Effector memory CD4-positive, alpha-beta T cell (primary cell): ENCODE measurements at regions not wholly inside any gene's neighbourhood (a gene's known extent, or its start where the extent isn't known, plus 50 kb on each side); places are given as distances from the start of the nearest gene placed in this dataset.

Source experiments
- DNase-seq, 3 donors: peaks; one replicate each; pipeline ENCODE4 v3.0.0-alpha.2; 2020
- H3K27ac ChIP-seq: 2 replicates; pipeline ENCODE4 v1.7.0; 2013; ENCODE audit warnings: mild to moderate bottlenecking, low read length, moderate library complexity; ENCODE audit not compliant: insufficient read depth, poor library complexity, severe bottlenecking
- H3K27me3 ChIP-seq: replicated peaks from 2 replicates; pipeline ENCODE4 v1.7.0; 2013; ENCODE audit warnings: mild to moderate bottlenecking, low read length; ENCODE audit not compliant: insufficient read depth, control insufficient read depth, poor library complexity, severe bottlenecking
- H3K36me3 ChIP-seq: 2 replicates; pipeline ENCODE4 v1.7.0; 2013; ENCODE audit warnings: mild to moderate bottlenecking, low read length, moderate library complexity; ENCODE audit not compliant: control insufficient read depth, insufficient read depth
- H3K4me1 ChIP-seq: 2 replicates; pipeline ENCODE4 v1.7.0; 2013; ENCODE audit warnings: low read length, mild to moderate bottlenecking; ENCODE audit not compliant: control insufficient read depth, insufficient read depth, poor library complexity, severe bottlenecking
- H3K4me3 ChIP-seq: 2 replicates; pipeline ENCODE4 v1.7.0; 2013; ENCODE audit warnings: low read length, low read depth, mild to moderate bottlenecking; ENCODE audit not compliant: insufficient read depth, poor library complexity, severe bottlenecking
- H3K9me3 ChIP-seq: 2 replicates; pipeline ENCODE4 v1.7.0; 2013; ENCODE audit warnings: mild to moderate bottlenecking, low read length, moderate library complexity; ENCODE audit not compliant: control insufficient read depth

DNA sequence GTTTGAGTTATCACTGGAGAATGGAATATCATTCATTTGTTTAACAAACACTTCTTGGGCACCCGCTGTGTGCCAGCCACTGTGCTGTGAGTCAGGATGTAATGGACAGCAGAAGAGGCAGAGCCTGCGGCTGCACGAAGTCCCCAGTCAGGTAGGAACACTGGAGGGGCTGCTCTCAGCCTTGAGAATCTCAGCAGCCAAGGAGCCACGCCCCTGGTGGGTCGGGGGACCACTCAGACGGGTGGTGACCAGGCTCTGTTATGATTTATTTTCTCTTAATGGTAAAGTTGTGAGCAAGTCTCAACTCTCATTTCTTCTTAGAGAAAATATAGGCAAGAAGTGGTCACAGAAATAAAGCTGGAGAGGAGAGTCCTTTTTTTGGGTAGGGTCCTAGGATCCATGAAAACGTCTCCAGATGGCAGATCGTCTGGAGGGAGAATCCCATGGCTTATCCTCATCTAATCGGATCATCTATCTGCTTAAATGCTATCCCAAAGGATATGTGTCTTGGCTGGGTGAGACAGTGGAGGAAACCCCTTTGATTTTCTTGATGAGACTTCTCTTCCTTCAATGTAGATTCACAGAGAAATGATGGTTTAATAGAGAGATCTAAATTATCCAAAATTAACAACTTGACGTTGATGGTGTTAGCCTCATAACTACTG, 129.1 kb upstream of the LGALSL start:
- no peaks in the 10 kb centered on the region for H3K36me3 ChIP-seq
- no peaks in the 10 kb centered on the region for H3K27me3 ChIP-seq
- no peak overlapping the region for H3K27ac ChIP-seq
- H3K4me3 ChIP-seq = no peak overlapping the region
- no peak for DNase-seq
- H3K4me1 ChIP-seq = peaks cover 23% of the 10 kb centered on the region
- H3K9me3 ChIP-seq = no peaks in the 10 kb centered on the region

DNA sequence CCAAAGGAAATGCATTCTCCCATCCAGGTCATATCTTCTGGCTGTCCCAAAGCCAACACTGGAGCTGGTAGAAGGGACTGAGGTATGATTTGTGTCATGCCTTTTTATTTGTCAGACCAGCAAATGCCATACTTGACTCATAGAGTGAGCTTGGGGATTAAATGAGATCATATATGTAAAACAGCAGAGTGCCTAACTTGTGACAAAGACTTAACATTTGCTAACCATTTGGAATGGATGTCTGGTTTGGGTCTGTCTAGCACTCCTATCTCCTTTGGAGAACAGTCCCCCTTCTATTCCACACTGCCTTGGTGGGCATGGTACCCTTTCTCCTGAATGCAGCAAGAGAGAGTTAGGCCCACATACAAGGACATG, 128.5 kb upstream of the LGALSL start:
- H3K4me3 ChIP-seq = no peak overlapping the region
- peak overlapping the region; percentile 26 for H3K27ac ChIP-seq
- no peaks in the 10 kb centered on the region for H3K9me3 ChIP-seq
- DNase-seq = no peak
- no peaks in the 10 kb centered on the region for H3K36me3 ChIP-seq
- H3K27me3 ChIP-seq = no peaks in the 10 kb centered on the region
- peaks cover 23% of the 10 kb centered on the region for H3K4me1 ChIP-seq

DNA sequence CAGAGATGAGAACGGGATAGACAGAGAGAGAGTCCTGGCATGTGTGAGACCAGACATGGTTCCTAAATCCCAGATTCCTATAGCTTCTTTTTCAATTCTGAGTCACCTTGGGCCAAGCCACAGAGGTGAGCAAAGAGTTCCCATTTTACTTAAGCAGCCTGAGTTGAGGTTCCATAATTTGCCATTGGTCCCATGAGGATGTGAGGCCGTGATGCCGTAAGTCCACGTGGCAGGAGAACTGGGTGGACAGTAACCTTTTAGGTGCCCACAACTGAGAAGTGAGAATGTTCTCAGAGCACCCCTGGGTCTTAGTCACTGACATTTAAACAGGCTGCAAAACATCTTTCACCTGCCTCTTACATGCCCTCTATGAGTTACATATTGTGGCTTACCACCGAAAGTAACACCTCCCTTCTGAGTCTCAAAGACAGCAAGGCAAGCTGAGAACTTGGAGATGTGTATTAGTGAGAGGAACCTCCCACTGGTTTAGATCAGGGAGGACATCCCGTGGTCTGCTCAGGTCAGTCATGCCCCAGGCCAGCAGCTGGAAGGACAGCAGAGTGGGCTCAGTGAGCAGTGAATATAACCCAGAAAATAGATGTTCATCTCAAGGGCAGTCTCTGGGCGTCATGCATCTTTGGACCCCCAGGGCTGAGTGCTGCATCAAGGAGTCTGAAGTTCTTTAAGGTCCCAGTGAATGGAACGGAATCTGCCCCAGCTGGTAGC, 127.9 kb upstream of the LGALSL start:
- Histone ChIP-seq H3K27me3 (no peaks in the 10 kb centered on the region), H3K4me3 (no peak overlapping the region), H3K4me1 (peaks cover 28% of the 10 kb centered on the region), H3K36me3 (no peaks in the 10 kb centered on the region), H3K27ac (peak overlapping the region; percentile 26), H3K9me3 (no peaks in the 10 kb centered on the region)
- DNase-seq = peak in 1 of 3 donors; percentile 8

DNA sequence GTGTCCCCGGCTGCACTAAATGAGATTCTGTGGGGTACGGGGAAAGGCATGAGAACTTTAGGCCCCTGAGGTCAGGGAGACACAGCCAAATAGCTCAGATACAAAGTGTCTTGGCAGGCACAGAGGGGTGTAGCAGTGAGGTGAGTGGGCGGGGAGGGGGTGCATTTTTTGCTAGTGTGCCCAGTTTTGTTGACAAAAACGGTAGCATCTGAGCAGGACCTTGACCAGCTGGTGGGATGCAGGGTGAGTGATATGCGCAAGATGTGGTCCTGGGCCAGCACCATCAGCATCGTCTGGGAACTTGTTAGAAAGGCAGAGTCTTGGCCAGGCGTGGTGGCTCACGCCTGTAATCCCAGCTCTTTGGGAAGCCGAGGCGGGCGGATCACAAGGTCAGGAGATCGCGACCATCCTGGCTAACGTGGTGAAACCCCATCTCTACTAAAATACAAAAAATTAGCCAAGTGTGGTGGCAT, 127.3 kb upstream of the LGALSL start:
- no peaks in the 10 kb centered on the region for H3K36me3 ChIP-seq
- H3K27me3 ChIP-seq = no peaks in the 10 kb centered on the region
- DNase-seq = no peak
- no peaks in the 10 kb centered on the region for H3K9me3 ChIP-seq
- no peak overlapping the region for H3K27ac ChIP-seq
- peaks cover 29% of the 10 kb centered on the region for H3K4me1 ChIP-seq
- H3K4me3 ChIP-seq = no peak overlapping the region

DNA sequence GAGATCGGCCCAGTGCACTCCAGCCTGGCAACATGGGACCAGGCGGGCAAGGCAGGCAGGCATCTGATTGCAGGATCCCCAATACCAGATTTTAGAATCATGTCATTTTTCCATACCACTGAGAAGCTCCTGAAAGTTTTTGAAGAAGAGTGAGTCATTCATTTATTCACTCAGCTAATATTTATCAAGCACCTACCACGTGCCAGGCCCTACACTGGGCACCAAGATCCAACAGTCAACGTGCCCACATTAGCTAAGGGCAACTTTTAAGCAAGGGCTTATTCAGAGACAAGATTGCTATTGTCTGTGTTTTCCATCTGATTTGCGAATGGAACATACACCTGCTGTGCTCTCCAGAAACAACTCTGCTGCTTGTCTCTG, 126.8 kb upstream of the LGALSL start:
- DNase-seq = no peak
- peak overlapping the region; percentile 49 for H3K27ac ChIP-seq
- H3K36me3 ChIP-seq = no peaks in the 10 kb centered on the region
- peak overlapping the region; percentile 8 for H3K4me3 ChIP-seq
- H3K9me3 ChIP-seq = no peaks in the 10 kb centered on the region
- no peaks in the 10 kb centered on the region for H3K27me3 ChIP-seq
- H3K4me1 ChIP-seq = peaks cover 29% of the 10 kb centered on the region

DNA sequence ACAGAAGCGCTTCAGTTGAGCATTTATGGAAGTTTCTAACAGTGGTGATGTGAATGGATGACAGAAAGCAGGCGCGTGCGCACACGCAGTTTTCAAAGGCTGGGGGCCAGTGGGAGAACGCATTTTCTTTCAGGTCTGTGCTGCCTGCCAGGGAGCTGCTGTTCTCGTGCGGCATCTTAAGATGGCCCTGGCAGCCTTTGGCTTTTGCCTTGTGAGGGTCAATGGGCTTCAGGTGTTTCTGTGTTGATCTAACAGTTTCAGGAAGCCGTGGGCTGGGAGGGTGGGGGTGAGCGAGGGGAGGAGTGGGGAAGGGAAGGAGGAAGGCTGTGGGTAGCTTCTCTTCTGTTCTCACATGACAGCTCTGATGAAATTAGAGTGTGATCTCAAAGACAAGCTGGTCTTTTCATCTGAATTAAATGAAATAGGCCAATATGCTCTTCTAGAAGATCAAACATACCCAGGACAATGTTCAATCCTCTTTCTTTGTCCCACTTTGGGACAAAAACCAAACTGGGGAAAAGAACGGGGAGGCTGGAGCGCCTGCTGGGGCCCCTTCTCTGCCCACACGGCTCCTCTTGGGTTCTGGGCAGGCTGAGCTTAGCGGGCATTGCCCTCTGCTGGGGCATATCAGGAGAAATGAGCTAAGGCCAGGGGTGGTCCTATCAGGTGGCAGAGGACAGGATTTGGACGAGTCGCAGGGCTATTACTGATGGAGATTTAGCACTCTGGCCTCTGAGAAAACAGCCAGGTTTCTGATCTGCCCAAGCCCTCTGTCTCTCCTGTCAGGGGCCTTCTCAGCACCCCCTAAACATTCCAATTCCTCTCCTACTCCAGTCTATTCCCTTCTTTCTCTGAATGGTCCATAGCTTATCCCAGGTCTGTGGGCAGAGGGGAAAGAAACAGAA, 126.2 kb upstream of the LGALSL start:
- Histone ChIP-seq H3K4me1 (peaks cover 29% of the 10 kb centered on the region), H3K9me3 (no peaks in the 10 kb centered on the region), H3K4me3 (peak overlapping the region; percentile 8), H3K36me3 (no peaks in the 10 kb centered on the region), H3K27me3 (no peaks in the 10 kb centered on the region), H3K27ac (peak overlapping the region; percentile 49)
- no peak for DNase-seq

DNA sequence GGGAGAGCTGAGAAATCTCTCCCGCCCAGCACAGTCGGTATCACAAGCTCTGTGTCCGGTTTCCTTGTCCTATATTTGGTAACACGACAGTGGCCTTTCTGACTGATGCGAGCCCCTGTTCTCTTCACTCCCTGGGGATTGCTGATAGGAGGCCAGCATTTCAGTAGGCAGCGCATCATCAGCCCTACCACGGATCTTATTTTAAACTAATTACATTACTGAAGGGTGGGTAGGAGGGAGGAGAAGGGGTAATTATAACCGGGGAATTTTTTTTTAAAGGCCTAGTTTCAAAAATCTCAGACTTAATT, 125.6 kb upstream of the LGALSL start:
- no peak overlapping the region for H3K27ac ChIP-seq

DNA sequence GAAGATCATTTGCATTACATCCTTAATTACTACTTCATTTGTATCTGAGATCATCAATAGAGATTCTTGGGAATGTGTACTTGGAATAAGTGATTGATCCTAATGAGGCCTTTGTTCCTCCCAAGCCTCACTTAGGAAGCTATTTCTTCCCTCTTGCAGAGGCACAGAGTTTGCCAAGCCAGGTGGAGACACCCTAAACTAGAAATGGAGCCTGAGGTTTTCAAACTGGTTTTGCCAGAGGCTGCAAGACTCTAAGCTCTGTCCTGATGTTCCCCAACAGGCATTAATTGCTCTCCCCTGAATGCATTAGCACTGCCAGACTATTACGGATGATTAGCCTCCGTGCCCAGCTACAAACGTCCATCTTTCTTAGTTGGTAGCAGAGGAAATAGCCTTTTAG, 125.2 kb upstream of the LGALSL start:
- DNase-seq = no peak
- Histone ChIP-seq H3K36me3 (no peaks in the 10 kb centered on the region), H3K27ac (no peak overlapping the region), H3K4me1 (peaks cover 29% of the 10 kb centered on the region), H3K9me3 (no peaks in the 10 kb centered on the region), H3K4me3 (no peak overlapping the region), H3K27me3 (no peaks in the 10 kb centered on the region)

More for the DNA sequence above, 125.6 kb upstream of the LGALSL start:
- Histone ChIP-seq H3K4me1 (peaks cover 29% of the 10 kb centered on the region), H3K36me3 (no peaks in the 10 kb centered on the region), H3K4me3 (no peak overlapping the region), H3K9me3 (no peaks in the 10 kb centered on the region), H3K27me3 (no peaks in the 10 kb centered on the region)
- no peak for DNase-seq

DNA sequence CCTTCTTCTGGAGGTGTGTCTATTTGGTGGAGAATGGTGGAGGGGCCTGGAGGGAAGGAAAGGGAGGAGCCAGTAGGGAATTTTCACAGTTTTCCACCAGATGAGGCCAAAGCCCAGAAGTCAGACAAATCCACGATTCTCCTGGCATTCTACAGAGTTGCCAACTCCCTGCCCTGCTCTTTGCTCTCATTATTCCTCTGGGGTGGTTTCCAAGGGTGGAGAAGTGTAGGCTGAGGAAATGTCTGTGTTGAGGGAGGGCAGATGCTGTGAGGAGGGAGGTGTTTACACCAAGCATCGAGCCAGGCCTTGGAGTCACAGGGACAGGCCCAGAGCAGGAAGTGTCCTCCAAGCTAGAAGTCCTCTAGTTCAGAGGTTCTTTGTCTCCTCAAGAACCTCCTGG, 124.1 kb upstream of the LGALSL start:
- no peak for DNase-seq
- H3K4me1 ChIP-seq = peaks cover 29% of the 10 kb centered on the region
- no peaks in the 10 kb centered on the region for H3K36me3 ChIP-seq
- no peak overlapping the region for H3K4me3 ChIP-seq
- no peaks in the 10 kb centered on the region for H3K9me3 ChIP-seq
- H3K27ac ChIP-seq = no peak overlapping the region
- H3K27me3 ChIP-seq = no peaks in the 10 kb centered on the region
